ENCODE measurements at regions not wholly inside any gene's neighbourhood (a gene's known extent, or its start where the extent isn't known, plus 50 kb on each side); places are given as distances from the start of the nearest gene placed in this dataset.

GRCh38 chr5:155471027-155471426, 457.5 kb downstream of the KIF4B start:
- Histone ChIP-seq H3K4me3 (no peak overlapping the region), H3K9me3 (no peaks in the 10 kb centered on the region), H3K4me2 (no peak overlapping the region), H3K27me3 (no peaks in the 10 kb centered on the region), H3K36me3 (no peaks in the 10 kb centered on the region), H4K20me1 (no peaks in the 10 kb centered on the region), H3K4me1 (no peaks in the 10 kb centered on the region), H3K9ac (no peak overlapping the region), H3K27ac (no peak overlapping the region)
- TF ChIP-seq Cebpa-rat (IDR thresholded peaks at IDR 0.05): no peak

GRCh38 chr5:155472780-155473179, 459.2 kb downstream of the KIF4B start:
- Histone ChIP-seq H4K20me1 (no peaks in the 10 kb centered on the region), H3K4me3 (no peak overlapping the region), H3K9ac (no peak overlapping the region), H3K9me3 (no peaks in the 10 kb centered on the region), H3K4me1 (no peaks in the 10 kb centered on the region), H3K4me2 (no peak overlapping the region), H3K27ac (no peak overlapping the region), H3K27me3 (no peaks in the 10 kb centered on the region), H3K36me3 (no peaks in the 10 kb centered on the region)
- no peak for TF ChIP-seq Cebpa-rat (IDR thresholded peaks at IDR 0.05)

GRCh38 chr5:155475318-155475717, 461.8 kb downstream of the KIF4B start:
- H3K9ac ChIP-seq: no peak overlapping the region
- H3K4me3 ChIP-seq: no peak overlapping the region
- H3K27ac ChIP-seq: no peak overlapping the region
- H4K20me1 ChIP-seq: no peaks in the 10 kb centered on the region
- no peaks in the 10 kb centered on the region for H3K9me3 ChIP-seq
- H3K27me3 ChIP-seq: no peaks in the 10 kb centered on the region
- no peak overlapping the region for H3K4me2 ChIP-seq
- H3K4me1 ChIP-seq: no peaks in the 10 kb centered on the region
- no peaks in the 10 kb centered on the region for H3K36me3 ChIP-seq
- no peak for TF ChIP-seq Cebpa-rat (IDR thresholded peaks at IDR 0.05)

GRCh38 chr5:155480731-155481131, 467.2 kb downstream of the KIF4B start:
- H3K4me2 ChIP-seq: no peak overlapping the region
- no peaks in the 10 kb centered on the region for H4K20me1 ChIP-seq
- no peak overlapping the region for H3K27ac ChIP-seq
- H3K9me3 ChIP-seq: no peaks in the 10 kb centered on the region
- H3K4me3 ChIP-seq: no peak overlapping the region
- no peaks in the 10 kb centered on the region for H3K36me3 ChIP-seq
- no peaks in the 10 kb centered on the region for H3K4me1 ChIP-seq
- no peak overlapping the region for H3K9ac ChIP-seq
- no peak for TF ChIP-seq Cebpa-rat (IDR thresholded peaks at IDR 0.05)
- no peaks in the 10 kb centered on the region for H3K27me3 ChIP-seq

- no peak overlapping the region for H3K9ac ChIP-seq
- no peaks in the 10 kb centered on the region for H3K9me3 ChIP-seq
- no peaks in the 10 kb centered on the region for H4K20me1 ChIP-seq
- H3K4me3 ChIP-seq: no peak overlapping the region
- no peaks in the 10 kb centered on the region for H3K27me3 ChIP-seq
- H3K4me1 ChIP-seq: no peaks in the 10 kb centered on the region
- H3K36me3 ChIP-seq: no peaks in the 10 kb centered on the region
- H3K4me2 ChIP-seq: no peak overlapping the region
- TF ChIP-seq Cebpa-rat (IDR thresholded peaks at IDR 0.05): no peak
- H3K27ac ChIP-seq: no peak overlapping the region
These were observed 467.6 kb downstream of the KIF4B start for GRCh38 chr5:155481182-155481581.

- H3K9ac ChIP-seq: no peak overlapping the region
- H3K4me1 ChIP-seq: no peaks in the 10 kb centered on the region
- no peaks in the 10 kb centered on the region for H4K20me1 ChIP-seq
- H3K27ac ChIP-seq: no peak overlapping the region
- no peak for TF ChIP-seq Cebpa-rat (IDR thresholded peaks at IDR 0.05)
- H3K4me2 ChIP-seq: no peak overlapping the region
- H3K36me3 ChIP-seq: no peaks in the 10 kb centered on the region
- H3K4me3 ChIP-seq: no peak overlapping the region
- no peaks in the 10 kb centered on the region for H3K27me3 ChIP-seq
- no peaks in the 10 kb centered on the region for H3K9me3 ChIP-seq
These were observed 468.9 kb downstream of the KIF4B start for GRCh38 chr5:155482428-155482827.

GRCh38 chr5:155485386-155485785, 471.8 kb downstream of the KIF4B start:
- Histone ChIP-seq H3K4me2 (no peak overlapping the region), H3K27ac (no peak overlapping the region), H3K4me1 (no peaks in the 10 kb centered on the region), H3K27me3 (no peaks in the 10 kb centered on the region), H3K4me3 (no peak overlapping the region), H3K9ac (no peak overlapping the region), H4K20me1 (no peaks in the 10 kb centered on the region), H3K9me3 (no peaks in the 10 kb centered on the region), H3K36me3 (no peaks in the 10 kb centered on the region)
- no peak for TF ChIP-seq Cebpa-rat (IDR thresholded peaks at IDR 0.05)

- H3K9me3 ChIP-seq: no peaks in the 10 kb centered on the region
- H3K4me1 ChIP-seq: no peaks in the 10 kb centered on the region
- no peaks in the 10 kb centered on the region for H4K20me1 ChIP-seq
- no peak overlapping the region for H3K4me3 ChIP-seq
- no peak for TF ChIP-seq Cebpa-rat (IDR thresholded peaks at IDR 0.05)
- no peaks in the 10 kb centered on the region for H3K36me3 ChIP-seq
- H3K4me2 ChIP-seq: no peak overlapping the region
- no peaks in the 10 kb centered on the region for H3K27me3 ChIP-seq
- H3K9ac ChIP-seq: no peak overlapping the region
- no peak overlapping the region for H3K27ac ChIP-seq
These were observed 476.4 kb downstream of the KIF4B start for GRCh38 chr5:155489949-155490348.

GRCh38 chr5:155492191-155492590, 478.6 kb downstream of the KIF4B start:
- no peak overlapping the region for H3K27ac ChIP-seq
- no peaks in the 10 kb centered on the region for H4K20me1 ChIP-seq
- H3K27me3 ChIP-seq: no peaks in the 10 kb centered on the region
- no peak for TF ChIP-seq Cebpa-rat (IDR thresholded peaks at IDR 0.05)
- no peak overlapping the region for H3K9ac ChIP-seq
- H3K36me3 ChIP-seq: no peaks in the 10 kb centered on the region
- H3K9me3 ChIP-seq: no peaks in the 10 kb centered on the region
- H3K4me1 ChIP-seq: no peaks in the 10 kb centered on the region
- no peak overlapping the region for H3K4me2 ChIP-seq
- no peak overlapping the region for H3K4me3 ChIP-seq

GRCh38 chr5:155504606-155505005, 491.1 kb downstream of the KIF4B start:
- Histone ChIP-seq H3K4me3 (no peak overlapping the region), H3K9me3 (no peaks in the 10 kb centered on the region), H3K27ac (no peak overlapping the region), H3K9ac (no peak overlapping the region), H3K4me1 (no peaks in the 10 kb centered on the region), H4K20me1 (no peaks in the 10 kb centered on the region), H3K4me2 (no peak overlapping the region), H3K36me3 (no peaks in the 10 kb centered on the region), H3K27me3 (no peaks in the 10 kb centered on the region)
- TF ChIP-seq Cebpa-rat (IDR thresholded peaks at IDR 0.05): no peak

- no peak overlapping the region for H3K9ac ChIP-seq
- no peaks in the 10 kb centered on the region for H3K27me3 ChIP-seq
- no peaks in the 10 kb centered on the region for H3K36me3 ChIP-seq
- H3K9me3 ChIP-seq: no peaks in the 10 kb centered on the region
- no peaks in the 10 kb centered on the region for H3K4me1 ChIP-seq
- no peak overlapping the region for H3K4me2 ChIP-seq
- no peak for TF ChIP-seq Cebpa-rat (IDR thresholded peaks at IDR 0.05)
- H3K4me3 ChIP-seq: no peak overlapping the region
- no peaks in the 10 kb centered on the region for H4K20me1 ChIP-seq
- H3K27ac ChIP-seq: no peak overlapping the region
These were observed 493.8 kb downstream of the KIF4B start for GRCh38 chr5:155507363-155507762.

All from BLaER1 (cell line).